NCI-H2171 (cell line): ENCODE measurements at regions not wholly inside any gene's neighbourhood (a gene's known extent, or its start where the extent isn't known, plus 50 kb on each side); places are given as distances from the start of the nearest gene placed in this dataset.
"Not testable (repeated sequence)": the region's sequence is repeated elsewhere in the genome, so short reads cannot be mapped to it uniquely, and the experiment has no call there.

Experiments used
- DNase-seq: peaks from one replicate; lab custom pipeline; 2025; lab: John Stamatoyannopoulos, UW

DNA sequence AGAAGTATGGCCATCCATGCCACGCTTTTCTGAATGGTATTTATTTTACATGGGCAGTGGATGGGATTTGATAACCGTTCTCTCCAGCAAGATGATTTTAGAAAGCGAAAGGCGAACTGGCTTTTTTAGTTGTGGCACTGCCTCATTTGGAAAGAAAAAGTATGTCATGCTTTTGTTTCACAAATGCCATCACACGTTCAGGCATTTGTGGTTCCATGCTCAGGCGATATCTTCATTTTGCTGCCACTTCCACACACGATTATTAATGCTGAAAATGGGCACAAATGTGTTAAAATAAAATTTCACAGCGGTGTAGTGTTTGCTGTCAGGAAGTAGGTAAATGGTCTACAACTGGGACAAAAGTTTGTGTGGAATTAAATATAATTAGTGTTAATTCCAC, 328.1 kb downstream of the BCL2L11 start:
- not testable (repeated sequence) for DNase-seq

DNA sequence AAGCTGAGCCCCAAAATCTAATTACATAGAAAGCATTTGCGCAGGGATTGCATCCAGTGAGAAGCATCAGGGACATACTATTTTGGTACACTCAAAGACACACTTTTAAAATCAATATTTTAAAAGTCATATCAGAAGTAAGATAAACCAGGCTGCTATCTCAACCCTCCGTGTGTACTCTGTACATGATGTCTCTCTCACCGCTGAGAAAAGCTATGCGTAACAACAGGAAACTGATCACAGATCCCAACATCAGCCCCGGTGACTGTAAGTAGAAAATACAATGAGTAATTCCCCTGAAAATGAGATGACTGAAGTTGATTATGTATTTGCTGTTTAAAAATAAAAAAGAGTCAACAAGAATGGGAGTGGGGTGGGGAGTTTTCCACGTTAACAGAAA, 329.8 kb downstream of the BCL2L11 start:
- not testable (repeated sequence) for DNase-seq

DNA sequence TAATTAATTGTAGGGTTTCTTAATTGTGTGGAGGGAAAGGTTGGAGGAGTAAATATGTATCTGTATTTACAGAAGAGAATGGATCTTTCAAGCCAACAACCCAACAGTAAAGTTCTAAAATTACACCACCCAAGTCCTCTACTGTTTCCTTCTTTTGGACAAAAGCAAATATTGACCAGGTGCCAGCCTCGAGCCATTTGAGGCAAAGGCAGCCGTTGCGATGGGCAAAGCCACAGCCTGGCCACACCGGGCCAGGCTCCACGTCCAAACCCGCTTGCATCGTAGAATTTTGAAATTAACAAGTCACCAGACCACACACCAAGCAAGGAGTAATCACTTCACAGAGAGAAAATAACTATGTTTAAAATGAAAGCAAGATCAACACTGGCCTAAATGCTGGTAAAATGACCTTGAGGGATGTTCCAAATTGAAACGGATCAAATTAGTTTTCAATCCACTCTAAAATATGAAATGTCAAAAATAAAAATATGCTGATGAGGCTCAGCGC, 331.0 kb downstream of the BCL2L11 start:
- DNase-seq = not testable (repeated sequence)

DNA sequence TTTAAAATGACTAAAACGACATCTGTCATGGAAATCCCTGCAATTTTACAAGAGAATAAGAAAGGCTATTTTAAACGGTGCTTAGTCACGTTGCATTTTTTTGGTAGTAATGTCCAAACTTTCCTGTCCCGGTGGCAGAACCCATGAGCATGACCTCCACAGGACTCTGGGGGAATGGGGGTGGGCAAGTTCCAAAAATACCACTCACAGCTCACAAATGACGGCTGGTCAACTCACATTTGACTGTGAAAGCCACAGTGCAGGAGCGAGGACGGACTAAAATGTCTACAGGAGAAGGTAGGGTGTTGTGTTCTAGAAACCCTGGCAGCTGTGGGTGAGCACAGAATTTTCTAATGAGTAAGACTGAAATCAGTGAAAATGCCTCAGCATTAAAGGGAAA, 331.5 kb downstream of the BCL2L11 start:
- DNase-seq = not testable (repeated sequence)

DNA sequence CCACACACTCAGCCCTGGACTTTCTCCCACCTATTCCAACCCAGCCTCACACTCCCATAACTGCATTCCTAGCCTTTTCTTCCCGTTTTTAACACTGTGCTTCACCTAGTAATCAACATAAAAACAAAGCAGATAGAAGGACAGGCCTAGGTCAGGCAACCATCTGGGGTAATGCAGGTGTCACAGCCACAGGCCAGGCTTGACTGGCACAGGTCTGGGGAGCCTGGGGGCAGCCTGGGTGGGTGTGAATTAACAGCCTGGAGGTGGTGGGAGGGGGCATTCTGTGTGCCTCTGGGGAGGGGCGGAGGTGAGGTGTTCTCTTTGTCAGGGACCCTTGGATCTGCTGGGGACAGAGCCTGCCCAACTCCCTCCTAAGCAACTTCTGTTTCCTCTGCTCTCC, 332.6 kb downstream of the BCL2L11 start:
- DNase-seq = not testable (repeated sequence)

DNA sequence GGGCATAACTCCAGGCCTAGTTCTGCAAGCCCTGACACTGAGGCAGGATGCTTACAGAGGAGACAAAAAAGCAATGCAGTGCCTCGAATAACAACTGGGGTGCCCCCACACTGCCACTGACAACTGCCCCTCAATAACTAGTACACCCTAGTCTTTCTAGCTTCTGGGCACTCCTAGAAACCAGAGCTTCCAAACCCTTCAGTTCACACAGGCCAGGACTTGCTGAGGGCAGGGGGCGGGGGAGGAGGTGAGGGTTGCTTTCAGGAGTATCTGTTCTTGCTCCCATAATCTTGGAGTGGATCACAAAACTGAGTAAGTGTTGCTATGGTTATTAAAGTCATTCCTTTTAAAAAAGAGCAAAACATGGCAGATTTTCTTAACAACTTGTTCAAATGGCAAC, 333.1 kb downstream of the BCL2L11 start:
- not testable (repeated sequence) for DNase-seq

DNA sequence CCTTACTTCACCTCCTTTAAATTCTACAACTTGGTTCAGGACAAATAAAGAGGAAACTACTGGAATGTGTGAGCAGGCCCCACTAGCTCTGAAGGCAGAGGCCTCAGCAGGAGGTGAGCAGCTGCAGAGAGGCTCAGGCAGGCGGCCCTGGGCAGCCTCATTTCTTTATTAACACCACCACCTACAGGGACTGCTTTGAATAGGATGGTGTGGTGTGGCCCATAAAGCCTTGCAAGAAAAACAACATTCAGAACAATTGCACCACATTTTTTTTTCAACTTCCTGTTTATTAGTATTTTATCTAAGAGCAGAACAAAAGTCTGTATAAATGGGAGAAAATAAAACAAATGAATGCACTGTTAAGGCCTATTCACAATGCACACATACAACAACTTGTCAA, 333.7 kb downstream of the BCL2L11 start:
- DNase-seq = not testable (repeated sequence)

DNA sequence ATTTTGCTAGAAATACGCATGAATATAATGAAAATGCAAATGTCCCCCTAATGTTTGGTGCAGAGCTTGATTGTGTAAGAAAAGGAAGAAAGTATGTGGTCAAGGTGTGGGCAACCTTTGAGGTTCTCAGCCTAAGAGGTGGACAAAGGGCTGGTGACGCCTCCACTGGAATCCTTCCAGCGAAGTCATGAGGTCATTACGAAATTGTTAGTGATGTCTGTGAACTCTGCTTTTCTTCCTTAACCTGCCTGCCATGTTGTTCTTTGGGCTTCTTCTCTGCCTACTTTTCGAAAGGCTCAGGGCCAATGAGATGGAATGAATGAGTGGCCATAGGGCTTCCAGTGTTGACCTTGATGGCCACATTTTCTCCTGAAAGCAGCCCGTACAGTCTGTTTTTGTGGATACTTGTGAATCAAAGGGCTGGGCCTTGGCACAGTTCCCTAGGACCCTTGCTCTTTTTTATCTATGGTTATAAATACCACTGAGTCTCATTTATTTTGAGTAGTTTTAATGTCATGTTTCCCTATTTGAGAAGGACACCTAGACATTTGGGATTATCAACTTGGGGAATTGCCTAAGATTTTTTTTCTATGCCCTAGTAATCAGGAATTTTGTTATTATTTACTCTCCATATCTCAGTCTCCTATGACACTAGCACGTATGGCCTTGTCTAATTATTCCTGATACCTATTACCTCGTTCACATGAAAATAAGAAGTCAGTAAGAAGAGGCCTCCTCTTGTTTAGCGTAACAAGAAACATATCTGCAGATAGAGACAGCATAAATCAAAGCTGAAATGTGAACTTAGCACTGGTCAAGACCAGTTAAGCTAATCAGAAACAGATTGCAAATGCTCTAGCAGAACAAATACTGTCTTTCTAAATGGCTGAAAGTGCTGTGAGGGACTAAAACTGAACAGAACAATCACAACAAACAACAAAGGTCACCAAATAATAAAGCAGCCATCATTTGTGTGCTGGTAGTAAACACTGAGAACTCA, 334.6 kb downstream of the BCL2L11 start:
- DNase-seq = not testable (repeated sequence)

DNA sequence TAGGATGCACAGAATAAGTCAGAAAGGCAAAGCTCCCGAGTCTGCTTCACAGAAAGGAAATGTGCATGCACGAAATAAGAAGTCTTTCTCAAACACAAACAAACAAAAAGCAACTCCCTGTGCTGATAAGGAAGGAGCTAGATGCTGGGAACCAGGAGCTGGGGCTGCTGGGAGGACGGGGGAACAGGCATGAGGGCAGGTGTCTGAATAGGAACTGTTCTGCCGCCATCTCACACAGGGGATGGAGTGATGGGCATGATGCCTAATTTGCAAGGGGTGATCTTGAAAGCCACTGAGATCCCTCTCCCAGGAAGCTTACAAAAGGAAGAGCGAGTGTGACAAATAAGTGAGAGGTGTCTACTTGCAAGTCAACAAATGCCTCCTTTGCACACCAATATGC, 336.5 kb downstream of the BCL2L11 start:
- not testable (repeated sequence) for DNase-seq

DNA sequence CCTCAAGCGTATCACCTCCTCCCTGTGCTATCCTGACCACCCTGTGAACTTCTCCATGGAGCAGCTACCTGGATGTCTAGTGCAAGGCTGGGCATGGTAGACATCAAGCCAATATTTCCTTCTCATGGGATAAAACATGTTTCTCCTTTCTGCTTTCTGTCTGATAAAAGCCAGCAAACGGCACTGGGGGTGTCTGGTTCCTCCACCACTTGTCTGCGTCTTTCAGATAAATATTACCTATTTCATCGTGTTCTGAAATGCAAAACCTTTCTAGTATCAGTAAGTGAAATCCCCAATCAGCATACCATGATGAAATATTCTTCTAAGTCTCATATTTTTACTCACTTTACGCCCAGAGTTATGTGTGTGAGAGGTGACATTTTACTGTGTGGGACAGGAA, 340.2 kb downstream of the BCL2L11 start:
- DNase-seq = not testable (repeated sequence)

DNA sequence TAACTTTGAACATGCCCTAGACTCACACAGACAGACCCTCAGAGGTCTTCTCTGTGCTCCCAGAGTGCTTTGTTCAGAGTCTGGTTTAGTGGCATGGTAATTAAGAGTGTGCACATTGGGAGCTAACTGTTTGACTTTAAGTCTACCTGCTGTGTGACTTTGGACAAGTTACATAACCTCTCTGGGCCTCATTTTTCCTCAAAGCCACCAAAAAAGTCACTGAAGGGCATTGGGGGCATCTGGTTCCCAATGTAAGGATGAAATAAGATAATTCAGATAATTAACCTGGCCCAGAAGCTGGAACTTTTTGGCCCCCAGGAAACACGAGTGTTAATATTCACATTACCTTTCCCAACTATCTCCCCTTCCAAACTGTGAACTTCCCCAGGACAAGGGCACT, 341.1 kb downstream of the BCL2L11 start:
- DNase-seq = not testable (repeated sequence)

DNA sequence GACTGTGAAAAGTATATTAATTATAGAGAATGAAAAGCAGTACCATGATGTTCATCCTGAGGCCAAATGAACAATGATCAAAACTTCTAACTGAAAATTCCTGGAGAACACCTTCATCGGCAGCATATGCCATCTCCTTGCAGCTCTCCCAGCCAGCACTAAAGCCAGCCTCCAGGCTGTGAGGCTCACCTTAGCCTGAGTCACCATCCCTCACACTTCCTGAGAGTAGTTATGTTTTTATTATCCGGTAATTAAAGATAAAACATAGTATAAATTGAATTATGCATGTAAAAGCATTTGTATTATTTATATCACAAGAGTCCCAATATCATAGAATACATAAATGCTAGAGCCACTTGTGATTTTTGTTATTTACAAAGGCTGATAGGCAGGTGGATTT, 341.9 kb downstream of the BCL2L11 start:
- DNase-seq = not testable (repeated sequence)

DNA sequence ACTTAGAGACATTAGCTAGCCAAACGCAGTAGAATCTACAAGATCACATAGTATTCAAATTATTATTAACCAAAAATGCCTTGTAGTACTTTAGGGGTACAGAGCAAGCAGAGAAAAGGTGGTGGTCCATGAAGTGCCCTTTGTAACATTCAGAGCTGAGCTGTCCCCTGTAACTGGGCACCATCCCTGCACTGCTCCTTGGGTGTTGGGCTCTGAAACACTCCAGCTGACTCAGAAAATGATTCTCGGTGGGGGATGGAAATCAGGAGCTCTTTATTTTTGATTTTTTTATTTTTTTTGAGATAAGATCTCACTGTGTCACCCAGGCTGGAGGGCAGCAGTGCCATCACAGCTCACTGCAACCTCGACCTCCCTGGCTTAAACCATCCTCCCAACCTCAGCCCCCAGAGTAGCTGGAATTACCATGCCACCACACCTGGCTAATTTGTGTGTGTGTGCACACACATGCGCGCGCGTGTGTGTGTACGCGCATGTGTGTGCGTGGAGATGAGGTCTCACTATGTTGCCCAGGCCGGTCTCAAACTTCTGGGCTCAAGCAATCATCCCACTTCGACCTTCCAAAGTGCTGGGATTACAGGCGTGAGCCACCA, 342.6 kb downstream of the BCL2L11 start:
- not testable (repeated sequence) for DNase-seq

DNA sequence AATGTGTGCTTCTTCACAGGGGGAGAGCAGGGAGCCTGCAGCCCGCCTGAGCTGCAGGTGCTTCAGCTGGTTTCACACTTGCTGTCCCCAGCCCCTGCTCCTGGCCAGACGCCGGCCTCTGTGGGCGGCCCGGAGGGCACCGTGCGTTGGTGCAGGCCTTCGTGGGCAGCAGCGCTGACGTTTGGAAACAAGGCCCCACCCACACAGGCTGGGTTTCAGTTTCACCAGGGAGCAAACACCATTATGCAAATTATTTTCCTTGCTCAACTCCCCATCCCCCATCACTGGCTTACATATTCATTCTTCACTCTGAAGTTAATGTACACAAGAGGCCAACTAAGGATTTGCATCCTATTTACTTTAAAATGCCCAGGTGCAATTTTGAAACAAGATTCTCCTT, 343.2 kb downstream of the BCL2L11 start:
- not testable (repeated sequence) for DNase-seq

DNA sequence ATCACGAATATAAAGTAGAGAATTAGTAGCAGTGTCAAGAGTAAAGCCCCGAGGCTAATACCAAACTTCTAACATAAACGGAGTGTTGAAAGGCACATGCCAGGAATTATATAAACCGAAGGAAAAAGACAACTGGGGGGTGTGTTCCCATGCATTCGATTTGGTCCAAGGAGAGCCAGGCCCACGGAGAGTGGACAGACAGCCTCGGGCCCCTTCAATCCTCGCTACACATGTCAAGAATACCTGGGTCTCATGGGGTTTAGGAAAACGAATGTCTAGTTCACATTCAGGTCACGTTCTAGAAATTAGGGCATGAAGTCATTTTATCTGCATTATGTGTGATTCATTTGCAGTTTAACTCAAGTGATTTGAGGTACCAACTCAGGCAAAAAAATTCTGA, 343.7 kb downstream of the BCL2L11 start:
- not testable (repeated sequence) for DNase-seq

DNA sequence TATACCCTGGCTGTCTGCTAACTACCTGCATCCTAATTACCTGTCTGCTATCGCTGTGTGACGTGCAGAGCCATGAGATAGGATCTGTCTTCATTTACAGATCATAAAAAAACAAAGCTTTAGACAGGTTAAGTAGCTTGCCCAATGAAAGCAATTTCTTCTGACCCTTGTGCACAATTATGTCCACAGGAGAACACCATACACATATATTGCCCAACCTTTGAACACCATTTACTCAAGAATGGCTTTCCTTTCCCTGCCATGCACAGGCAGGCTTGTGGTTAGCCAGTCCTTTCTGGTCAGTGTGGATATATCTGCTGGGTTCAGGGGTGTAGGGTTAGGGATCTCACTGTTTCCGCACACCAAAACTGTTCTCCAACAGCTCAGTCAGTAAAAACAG, 344.8 kb downstream of the BCL2L11 start:
- DNase-seq = not testable (repeated sequence)

DNA sequence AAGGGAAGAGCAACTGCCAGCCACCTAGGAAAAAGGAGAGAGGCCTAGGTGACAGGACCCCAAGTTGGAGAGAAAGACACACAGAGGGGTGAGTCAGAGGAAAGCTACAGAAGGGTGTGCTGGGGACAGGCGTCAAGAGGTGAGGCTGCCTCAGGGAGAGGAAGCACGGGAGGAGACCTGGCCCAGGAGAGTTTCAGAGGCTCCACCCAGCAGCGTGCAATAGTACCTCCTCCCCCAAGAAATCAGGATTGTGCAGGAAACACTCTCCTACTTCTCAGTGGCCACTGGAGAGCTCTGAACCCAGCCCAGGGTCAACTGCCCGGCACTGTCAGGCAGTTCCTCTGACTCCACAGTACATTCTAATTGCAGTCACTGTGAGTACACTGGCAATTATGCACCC, 346.0 kb downstream of the BCL2L11 start:
- DNase-seq = not testable (repeated sequence)

DNA sequence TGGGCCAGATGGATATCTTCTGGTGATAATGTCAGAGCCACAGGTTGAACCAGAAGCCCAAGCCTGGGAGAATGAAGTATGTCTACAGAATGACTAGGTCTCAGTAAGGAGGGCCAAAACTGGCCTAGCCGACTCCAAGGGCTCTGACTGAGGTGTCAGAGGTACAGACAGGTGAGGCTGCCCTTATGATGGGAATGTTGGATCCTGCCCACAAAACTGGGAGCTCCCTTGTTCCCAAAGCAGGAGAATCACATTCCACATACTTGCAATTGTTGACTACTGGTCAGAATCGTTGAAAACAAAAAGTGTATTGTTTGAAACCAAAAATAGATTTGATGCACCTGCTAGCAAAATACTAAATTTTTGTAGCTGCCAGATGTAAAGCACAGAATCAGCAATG, 350.2 kb downstream of the BCL2L11 start:
- DNase-seq = not testable (repeated sequence)

DNA sequence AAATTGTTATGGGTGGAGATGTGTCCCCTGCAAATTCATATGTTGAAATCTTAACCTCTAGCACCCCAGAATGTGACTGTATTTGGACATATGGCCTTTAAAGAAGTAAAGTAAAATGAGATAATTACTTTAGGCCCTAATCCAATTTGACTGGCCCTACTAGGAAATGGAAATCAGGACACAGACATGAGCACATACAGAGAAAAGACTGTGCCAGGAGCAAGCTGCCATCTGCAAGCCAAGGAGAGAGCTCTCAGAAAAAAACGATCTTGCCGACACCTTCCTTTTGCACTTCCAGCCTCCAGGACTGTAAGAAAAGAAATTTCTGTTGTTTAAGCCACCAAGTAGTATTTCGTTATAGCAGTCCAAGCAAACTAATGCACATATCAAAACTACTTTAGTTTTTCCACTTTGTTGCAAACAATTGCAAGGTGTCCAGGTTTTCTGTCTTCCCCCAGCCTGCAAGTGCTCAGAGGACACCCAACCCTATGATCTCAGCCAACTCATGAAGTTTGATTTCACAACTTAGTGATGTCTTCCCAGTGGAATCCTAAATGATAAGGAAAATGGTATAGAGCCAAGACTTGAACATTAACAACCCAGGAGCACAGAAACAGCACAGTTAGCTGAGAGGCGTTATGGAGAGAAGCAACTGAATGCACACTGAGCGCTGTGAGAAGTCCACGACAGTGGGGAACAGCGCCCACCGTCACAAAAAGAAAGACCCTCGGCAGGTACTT, 351.2 kb downstream of the BCL2L11 start:
- not testable (repeated sequence) for DNase-seq

DNA sequence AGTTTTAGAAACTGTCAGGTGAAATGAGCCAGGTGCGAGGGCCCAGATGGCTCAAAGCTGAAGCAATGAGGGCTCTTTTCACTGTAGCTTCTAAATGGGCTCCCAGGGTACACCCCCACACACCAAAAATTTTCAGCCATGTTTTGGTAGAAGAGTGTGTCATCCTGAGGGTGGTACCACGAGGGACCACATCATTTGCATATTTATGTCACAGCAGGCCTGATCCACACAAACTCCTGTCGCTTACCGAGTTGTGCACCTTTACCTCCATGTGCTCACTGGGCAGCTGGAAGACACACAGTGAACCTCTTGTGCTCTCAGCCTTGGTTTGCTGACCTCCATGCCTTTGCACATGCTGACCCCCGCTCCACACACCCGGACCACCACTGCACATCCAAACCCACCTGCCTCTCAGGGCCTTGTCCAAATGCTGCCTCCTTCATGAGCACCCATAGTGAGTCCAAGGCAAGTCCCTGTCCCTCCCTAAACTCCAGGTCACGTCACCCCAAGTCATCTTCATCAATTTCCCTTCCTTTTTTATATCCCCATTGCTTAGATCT, 352.2 kb downstream of the BCL2L11 start:
- not testable (repeated sequence) for DNase-seq

DNA sequence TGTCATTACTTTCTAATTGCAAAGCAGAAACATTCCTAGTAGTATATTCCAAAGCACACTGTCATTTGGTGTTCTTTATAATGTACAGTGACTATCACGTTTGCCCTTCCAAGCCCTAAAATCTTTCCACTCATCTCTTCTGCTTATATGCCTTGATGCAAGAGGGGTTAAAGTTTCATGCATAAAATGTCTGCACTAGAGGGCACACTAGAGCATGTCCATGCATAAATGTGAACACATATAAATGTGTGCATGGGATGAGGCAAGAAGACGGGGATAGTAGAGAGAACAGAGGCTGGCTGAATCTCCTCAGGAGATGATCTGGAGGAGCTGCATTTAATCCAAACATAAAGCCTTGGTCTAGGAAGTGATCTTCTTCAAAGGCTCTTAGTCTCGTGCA, 352.8 kb downstream of the BCL2L11 start:
- DNase-seq = not testable (repeated sequence)

DNA sequence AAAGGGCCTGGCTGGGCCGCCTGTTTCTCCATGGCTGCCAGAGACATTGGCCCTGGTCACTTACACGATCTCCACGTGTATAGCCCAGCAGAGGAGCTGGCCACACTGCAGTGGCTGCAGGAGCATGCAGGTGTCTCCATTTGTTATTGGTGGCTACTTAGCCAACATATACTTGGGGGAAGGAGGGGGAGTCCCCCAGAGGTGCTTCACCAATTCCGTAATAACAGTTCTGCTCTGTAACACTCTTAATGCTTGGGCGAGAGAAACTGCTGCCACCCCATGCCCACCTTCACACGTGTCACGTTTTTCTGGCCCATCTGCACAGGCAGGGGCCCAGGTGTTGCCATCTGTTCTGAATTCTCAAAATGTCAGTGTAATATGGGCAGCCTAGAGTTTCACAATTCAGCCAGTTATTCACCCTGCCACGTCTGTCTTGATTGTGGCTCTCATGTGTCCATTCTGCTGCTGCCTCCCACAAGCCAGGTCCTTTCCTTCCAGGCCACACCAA, 353.5 kb downstream of the BCL2L11 start:
- not testable (repeated sequence) for DNase-seq
